ENCODE measurements at regions not wholly inside any gene's neighbourhood (a gene's known extent, or its start where the extent isn't known, plus 50 kb on each side); places are given as distances from the start of the nearest gene placed in this dataset.

DNA sequence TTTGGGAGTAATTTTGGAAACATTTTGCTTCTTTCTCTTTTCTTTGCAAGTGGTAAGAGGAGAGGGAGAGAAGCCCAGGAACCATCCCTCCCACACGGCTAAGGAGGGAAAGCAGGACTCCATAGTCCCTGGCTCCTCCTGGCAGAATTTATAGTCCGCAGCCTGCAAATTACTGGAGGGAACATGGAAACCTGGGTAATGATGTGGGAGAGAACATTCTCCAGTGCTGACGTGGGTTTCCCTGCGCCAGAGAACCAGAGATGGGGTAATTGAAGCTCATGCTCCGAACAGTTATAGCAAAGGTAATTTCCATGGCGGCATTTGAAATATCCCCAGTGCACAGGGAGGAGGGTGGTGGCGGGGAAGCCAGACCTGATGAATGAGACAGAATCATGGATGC is 320.4 kb downstream of the RPS24 start:
- DNase-seq (ENCODE audit: low read depth in 4 of 4, low spot score in 2 of 4) = no peak

DNA sequence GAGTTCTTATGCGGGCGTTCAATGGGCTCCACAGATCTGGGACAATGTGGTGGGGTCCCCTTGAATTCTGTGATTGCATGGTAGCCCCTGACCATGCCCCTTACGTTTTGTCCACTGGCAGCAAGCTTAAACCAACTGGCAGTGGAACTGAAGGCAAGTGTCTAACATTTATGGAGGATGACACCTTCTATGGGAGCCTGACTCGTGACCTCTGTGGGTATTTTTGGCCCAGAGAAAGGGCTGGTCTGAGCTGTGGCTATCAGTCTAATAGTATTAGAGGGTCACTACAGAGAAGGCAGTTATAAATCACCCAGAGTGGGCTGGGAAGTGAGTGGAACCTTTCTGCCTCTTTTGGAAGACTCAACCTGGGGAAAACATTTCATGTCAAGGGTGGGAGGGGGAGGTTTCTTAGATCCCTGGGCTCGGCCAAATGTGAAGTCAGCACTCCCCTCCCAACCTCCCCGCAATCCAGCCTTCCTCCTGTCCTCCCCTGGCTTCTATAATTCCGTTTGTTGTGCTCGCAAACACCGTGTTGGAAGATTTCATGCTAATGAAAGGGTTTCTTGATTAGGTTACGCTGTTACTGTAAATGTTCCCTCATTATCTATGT is 322.7 kb downstream of the RPS24 start:
- DNase-seq (ENCODE audit: low read depth in 4 of 4, low spot score in 2 of 4) = no peak

DNA sequence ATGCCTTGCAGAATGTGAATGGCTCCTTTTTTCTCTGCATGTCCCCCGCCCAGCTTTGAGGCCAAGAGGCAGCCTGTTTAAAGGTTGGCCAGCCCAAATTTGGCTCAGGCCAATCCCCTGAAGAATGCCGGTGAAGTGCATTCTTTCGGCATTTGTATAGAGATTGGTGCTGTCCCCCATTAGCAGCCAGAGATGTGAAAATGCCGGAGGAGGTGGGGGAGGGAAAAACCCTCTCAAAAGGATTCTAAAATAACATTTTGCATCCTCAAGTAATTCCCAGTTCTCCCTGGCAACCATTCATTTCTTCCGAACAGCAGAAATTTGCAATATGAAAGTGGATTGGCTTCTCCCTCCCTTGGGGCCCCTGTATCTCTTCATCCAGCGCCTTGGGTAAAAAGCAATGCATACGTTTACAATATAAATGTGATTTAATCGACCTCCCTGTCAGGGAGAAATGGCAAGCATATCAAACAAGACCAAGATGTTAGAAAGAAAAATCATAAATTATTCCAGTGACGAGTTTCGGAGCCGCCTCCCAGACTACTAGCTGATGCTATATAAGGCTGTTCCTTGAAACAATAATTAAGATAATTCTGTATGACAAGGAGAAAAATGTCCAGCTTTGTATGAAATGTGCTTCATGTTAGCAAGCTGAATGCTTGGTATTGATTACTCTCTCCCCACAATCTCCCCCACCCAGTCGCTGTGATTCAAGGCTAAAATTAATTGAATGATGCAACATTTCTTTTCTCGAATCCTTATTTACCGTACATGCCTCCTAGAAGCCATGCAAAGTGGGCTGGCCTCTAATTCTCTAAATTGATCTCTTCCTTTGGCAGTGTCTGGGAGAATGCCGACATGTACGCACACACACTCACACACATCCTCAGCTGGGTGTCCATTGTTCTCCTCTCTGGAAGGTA is 323.7 kb downstream of the RPS24 start:
- DNase-seq (ENCODE audit: low read depth in 4 of 4, low spot score in 2 of 4) = no peak

DNA sequence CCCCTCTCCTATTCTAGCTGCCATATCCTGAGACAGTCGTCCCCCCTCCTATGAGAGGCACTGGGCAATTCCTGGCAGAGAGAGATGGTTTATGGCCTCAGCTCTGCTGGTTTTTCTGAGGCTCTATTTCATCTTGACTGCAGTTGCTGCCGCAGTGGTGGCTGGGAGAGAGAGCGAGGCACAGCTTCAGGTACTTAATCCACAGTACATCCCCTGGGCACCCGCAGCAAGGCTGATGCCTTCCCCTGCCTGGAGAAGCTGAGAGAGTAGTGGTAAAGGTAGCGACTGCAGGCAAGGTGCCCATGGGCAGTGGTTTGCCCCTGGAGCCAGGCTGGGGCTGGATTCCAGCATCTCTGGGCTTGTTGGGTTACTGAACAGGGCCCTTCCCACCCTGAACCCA is 324.7 kb downstream of the RPS24 start:
- no peak for DNase-seq (ENCODE audit: low read depth in 4 of 4, low spot score in 2 of 4)

DNA sequence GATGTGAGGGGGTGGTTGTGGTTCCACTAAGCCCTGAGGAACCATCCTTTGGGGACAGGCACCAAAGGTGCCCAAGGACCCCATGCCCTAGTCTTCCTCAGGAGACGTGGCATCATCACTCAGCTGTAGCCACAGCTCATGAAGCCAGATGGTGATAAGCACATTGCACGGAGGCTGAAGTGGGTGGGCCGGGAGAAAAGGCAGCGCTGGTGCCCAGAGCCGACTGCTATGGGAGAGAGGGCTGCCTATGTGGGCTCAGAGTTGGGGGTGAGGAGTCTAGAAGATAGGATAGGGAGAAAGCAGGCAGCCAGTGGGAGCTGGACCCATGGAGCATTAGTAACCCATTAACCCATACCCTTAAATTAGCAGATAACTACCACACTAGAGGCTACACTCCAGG is 325.3 kb downstream of the RPS24 start:
- DNase-seq (ENCODE audit: low read depth in 4 of 4, low spot score in 2 of 4) = no peak

DNA sequence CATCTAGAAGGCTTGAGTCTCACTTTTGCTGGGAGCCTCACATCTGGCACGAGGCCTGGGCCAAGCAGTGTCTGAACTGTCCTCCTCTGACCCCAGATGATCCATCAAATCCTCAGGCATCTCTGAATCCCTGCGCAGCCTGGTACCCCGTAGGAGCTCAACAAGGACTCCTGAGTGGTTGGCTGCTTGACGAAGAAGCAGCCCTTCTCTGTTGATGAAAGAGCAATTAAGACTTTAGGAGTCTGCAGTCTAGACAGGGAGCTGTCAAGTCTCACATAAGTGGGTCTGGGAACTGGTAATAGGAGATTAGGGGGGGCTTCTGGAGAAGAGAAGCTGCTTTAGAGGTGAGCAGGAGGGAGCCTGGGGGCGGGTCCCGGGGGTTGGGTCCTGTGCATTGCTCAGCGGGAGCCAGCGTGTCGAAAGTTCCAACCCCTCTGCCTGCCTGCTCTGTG is 326.0 kb downstream of the RPS24 start:
- DNase-seq (ENCODE audit: low read depth in 4 of 4, low spot score in 2 of 4) = no peak

DNA sequence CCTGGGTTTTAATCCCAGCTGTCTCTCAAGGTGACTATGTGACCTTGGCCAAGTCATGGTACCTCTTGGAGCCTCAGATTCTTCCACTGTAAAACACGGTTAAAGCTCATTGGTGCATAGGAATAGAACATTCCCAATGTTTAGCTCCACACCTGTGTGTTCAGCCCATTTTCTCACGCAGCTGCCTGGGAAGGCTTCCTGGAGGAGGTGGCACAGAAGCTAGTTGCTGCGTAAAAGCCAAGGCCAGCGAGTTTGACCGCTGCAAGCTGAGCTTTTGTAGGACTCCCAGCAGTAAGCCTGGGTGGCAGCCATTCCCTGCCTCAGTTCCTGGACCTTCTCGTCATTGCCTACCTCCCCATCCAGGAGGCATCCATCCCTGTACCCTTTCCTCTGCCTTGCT is 326.6 kb downstream of the RPS24 start:
- no peak for DNase-seq (ENCODE audit: low read depth in 4 of 4, low spot score in 2 of 4)

DNA sequence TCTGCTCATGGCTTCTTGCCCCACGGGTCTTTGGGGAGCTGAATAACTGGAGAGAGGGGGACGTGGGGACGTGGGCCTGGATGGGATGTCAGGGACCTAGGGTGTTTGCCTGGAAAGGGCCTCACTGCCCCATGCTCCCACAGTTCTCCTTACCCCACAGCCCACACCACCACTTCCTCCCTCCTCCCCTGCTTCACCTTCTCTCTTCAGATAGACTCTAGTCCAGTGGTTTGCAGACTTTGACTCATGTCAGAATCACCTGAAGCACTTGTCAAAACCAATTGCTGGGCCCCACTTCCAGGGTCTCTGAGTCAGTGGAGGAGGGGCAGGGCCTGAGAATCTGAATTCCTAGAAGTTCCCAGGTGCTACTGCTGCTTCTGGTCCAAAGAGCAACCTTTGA is 327.4 kb downstream of the RPS24 start:
- DNase-seq (ENCODE audit: low read depth in 4 of 4, low spot score in 2 of 4) = no peak

DNA sequence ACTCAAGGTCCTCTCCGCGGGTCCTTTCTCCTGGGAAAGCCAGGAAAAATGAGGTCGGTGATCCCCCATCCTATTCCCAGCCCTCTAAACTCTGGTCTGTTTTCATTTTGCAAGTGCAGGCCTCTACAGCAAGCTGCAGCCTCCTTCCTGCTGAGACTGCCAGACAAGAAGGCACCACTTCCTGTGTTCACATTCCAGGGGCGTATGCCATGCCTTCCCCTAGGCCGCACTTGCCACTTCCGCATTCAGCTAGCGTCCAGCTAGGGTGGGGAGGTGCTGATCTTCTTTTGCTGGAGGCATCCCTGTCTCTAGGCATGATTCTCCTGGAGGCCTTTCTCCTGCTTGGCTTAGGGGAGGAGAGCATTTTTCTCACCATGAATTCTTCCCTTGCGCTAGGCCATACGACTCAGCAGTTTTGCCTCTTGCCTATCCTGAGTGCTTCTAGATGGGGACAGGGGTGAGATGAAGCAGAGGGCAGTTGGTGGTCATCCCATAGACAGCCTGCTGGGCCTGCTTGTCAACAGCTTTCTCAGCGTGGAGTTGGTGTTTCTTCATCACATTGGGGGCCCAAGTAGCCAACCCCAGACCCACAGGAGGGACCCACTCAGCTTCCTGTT is 328.9 kb downstream of the RPS24 start:
- DNase-seq (ENCODE audit: low read depth in 4 of 4, low spot score in 2 of 4) = no peak

DNA sequence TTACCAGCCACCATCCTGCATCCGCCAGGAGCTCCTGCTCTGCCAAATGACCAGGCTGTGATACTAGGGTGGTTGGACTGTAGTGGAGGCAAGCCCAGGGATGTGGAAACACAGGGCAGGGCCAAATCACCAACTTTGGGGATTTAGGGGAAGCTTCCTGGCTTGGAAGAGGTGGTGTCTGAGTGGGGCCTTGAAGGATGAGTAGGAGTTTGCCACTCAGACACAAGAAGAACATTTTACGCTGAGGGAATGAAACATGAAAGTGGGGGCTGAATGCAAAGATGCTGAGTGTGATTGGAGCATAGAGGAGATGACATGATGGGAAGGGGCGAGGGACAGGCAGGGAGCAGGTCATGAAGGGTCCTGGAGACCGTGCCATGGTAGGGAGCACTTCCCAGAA is 329.5 kb downstream of the RPS24 start:
- no peak for DNase-seq (ENCODE audit: low read depth in 4 of 4, low spot score in 2 of 4)

DNA sequence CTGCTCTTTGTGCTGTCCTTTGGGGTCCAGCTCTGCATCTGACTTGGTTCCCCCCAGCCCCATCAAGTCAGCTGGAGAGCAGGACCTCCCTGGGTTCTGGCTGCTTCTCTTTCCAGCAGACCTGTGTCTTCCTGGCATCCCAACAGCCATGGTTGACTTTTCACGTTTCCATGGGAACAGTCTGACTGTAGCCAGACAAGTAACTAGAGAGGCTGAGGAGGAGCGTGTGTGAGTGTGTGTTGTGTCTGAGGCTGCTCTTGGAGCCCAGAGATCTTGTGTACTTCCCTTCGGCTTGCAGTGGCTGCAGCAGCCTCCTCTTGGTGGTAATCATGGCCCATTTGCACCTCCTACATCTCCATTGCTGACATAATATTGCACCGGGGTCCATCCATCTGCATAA is 332.0 kb downstream of the RPS24 start:
- peak in 1 of 4 donors; percentile 75 for DNase-seq (ENCODE audit: low read depth in 4 of 4, low spot score in 2 of 4)

DNA sequence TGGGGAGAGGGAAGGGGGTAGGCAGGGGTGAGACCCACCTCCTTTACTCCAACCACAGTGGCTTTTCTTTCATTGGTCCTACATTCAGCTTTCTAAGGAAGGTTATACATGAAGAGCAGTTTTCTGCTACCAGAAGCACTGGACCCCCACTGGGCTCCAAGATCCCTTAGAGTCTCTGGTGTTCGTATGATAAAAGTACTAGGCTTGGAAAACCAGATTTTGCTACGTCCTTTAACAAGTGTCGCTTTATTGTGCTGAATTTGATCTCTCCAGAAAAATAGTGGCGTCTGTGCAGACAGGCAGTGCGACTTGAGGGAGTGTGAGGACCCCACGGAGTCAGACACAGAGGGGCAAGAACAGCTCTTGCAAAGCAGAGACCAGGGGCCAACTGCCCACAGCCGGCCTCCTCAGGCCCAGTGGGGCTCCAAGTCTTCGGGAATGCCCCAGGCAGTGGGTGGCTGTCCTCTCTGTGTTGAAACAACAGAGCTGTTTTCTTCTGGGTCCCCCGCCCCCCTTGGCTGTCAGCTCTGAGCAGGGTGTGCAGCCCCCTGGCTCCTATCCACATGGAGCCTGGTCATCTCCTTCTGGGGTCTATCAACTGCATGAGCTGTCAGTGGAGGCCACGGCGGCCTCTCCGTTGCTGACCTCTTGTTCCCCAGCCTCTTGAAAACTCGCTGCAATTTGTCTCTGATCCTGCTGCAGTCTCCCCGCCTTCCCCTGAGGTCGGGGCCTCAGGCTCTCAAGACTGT is 333.2 kb downstream of the RPS24 start:
- peak in 1 of 4 donors; percentile 46 for DNase-seq (ENCODE audit: low read depth in 4 of 4, low spot score in 2 of 4)

DNA sequence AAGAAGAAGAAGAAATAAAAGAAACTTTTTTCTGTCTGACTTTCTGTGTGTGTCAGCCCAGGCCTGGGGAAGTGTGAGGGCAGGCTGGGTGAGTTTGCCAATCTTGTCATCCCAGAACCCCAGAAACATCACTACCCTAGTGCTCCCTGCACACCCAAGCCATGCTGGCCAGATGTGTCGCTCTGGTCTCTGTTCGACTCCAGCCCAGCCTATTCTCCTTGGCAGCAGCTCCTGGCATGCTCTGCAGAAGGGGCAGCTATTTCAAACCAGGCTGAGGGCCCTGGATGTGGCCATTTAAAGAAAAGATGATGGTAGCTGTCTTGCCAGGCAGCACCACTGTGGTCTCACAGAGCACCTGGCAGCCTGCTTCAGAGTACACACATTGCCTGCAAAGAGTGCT is 334.1 kb downstream of the RPS24 start:
- no peak for DNase-seq (ENCODE audit: low read depth in 4 of 4, low spot score in 2 of 4)

DNA sequence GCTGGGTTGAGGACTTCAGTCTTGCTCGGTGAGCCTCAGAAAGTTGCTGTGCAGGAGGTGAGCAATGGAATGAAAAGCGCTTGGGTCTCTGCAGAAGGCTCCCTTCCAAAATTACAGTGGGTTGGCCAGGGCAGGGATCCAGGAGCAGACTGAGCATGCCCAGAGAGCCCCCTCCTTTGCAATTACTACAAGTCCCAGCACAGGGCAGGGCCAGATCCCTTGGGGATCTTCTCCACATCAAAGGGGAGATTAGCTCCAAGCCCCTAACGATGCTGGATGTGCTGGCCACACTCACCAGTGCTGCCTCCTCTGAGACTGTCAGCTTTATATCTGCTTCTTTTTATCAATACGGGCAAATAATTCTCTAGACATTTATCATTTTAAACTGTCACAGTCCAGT is 337.5 kb downstream of the RPS24 start:
- DNase-seq (ENCODE audit: low read depth in 4 of 4, low spot score in 2 of 4) = no peak

DNA sequence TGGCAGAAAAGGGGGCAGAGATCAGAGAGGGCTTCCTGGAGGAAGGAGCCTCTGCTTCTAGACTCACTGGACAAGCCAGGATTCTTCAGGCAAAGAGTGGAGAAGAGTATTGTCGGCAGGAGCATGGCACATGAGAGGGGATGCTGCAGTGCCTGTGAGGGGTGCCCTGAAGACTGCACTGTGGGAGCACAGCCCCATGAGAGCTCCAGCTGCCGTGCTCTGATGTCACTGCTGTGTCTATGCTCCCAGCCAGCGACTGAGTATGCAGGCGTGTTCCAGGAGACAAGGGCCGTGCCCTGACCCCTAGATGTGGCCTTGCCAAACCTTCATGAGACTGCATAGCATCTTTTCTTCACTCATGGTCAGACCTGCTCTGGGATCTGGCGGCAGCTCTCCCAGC is 339.1 kb downstream of the RPS24 start:
- DNase-seq (ENCODE audit: low read depth in 4 of 4, low spot score in 2 of 4) = no peak

DNA sequence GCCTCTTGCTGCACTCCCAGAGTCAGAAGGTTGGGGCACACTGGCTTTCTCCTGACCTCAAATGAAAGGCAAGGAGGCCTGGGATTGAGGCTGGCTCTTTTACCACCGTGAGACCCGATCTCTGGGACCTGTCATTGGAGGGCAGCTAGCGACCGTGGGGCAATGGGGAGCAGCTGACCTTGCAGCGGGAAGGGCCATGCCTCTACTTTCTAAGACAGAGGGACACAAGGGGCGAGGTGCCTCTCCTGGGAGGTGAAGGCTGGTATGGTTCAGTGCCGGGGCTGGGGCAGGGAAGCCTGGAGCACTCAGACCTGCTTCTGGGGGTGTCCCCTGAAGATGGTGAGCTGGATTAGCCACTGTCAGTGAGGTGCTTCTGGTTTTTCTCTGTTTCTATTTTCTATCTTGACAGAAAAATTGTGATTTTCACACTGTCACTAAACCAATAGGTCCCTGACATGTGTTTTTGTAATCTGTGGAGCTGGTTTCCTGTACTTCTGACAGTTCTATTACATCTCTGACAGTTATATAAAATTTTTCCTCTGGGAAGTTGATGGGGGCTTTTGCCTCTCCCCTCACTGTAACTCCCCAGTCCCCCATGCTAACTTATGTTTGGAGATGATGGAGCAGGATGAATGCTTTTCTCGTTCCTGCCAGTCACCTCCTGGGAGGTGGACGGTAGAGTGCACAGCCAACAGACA is 340.8 kb downstream of the RPS24 start:
- no peak for DNase-seq (ENCODE audit: low read depth in 4 of 4, low spot score in 2 of 4)

DNA sequence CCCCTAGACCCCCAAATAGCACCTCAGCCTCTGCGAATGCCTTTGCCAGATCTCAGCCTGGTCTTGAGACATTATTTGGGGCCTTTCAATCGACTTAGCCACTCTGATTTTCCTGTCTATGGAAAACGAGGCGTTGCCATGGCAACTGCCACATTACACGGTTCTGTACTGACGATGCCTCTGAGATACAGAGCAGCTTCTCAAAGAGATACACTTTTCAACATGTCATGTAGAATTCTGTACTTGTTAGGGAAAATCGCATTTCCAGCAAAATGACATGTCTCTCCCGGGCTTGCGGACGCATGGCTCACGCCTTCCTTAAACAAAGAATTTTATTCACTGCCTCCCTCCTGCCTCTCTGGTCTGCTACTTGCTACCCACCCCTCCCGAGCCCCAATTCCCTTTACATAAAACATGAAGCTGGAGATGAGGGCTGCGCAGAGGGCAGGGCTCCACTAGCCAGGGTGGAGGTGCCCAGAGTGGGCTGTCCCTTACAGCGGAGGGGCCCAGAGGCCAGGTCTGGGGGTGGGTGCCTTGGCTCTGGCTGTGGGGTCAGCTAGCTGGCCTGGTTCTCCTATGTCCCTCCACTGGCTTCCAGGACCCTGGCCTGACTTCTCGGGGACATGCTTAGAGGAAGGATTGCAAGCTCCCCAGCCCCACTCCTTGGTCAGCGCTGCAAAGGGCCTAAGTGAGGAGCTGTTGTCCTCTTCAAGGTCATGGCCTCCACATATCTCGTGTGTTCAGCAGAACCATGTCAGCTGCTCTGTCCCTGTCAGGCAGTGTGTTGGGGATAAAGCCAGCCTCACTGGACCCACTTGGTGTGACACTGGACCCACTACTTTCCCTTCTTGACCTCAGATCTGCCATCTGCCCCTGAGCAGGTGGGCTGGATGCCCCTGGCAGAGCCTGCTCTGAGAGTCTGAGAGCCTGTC is 342.5 kb downstream of the RPS24 start:
- DNase-seq (ENCODE audit: low read depth in 4 of 4, low spot score in 2 of 4) = no peak

DNA sequence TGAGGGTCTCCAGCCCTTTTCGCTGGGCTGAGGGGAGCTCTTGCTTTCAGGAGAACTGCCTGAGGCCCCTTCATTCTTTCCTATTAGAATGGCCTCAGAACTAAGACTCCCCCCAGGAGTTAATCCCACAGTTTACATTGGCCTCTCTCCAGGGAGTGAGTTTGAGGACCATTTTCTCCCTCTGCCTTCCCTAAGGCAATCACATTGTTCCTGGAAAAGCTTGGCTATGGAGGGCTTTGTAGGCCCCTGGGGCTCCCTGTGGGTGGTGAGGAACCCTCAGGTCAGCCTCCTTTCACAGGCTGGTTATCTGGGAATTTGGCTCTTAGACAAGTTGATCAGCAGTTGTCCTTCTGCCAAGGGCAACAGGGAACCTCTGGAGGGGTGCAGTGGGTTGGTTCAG is 343.7 kb downstream of the RPS24 start:
- no peak for DNase-seq (ENCODE audit: low read depth in 4 of 4, low spot score in 2 of 4)

DNA sequence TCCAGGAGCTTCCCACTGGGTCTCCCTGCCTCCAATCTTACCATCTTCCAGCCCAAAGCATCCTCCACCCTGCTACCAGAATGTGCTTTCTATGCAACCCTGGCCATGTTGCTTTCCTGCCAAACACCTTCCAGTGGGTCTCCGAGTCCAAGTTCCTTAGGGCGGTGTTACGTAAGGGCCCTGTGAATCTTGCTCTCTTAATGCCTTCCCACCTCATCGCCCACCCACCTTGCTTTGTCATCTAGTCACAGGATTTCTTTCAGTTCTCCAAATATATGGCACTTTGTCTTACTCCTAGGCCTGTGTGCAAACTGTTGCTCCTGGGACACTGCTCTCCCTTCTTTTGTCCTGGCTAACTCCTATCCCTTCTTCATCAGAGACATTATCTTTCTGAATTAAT is 344.5 kb downstream of the RPS24 start:
- DNase-seq (ENCODE audit: low read depth in 4 of 4, low spot score in 2 of 4) = no peak
